SK-N-SH (cell line): ENCODE measurements at regions not wholly inside any gene's neighbourhood (a gene's known extent, or its start where the extent isn't known, plus 50 kb on each side); places are given as distances from the start of the nearest gene placed in this dataset.

Experiments used
- CHD2 ChIP-seq: fragments of 150-350 bp; IDR thresholded peaks from 2 replicates; pipeline ENCODE4 v1.6.1; 2018; ENCODE audit warnings: low read length; ENCODE audit not compliant: partially characterized antibody
- CTCF ChIP-seq: fragments of 200-600 bp; sonication (generic); IDR thresholded peaks from 2 replicates; pipeline ENCODE4 v1.6.1; 2017; ENCODE audit warnings: antibody characterized with exemption, mild to moderate bottlenecking, moderate library complexity
- EP300 ChIP-seq, 2 experiments: IDR thresholded peaks; 2 replicates each; pipeline versions ENCODE4 v1.4.0 to v1.6.1; 2012; ENCODE audit warnings: borderline replicate concordance in 1 of 2, low read depth in 1 of 2, low read length in 1 of 2
- EZH2phosphoT487 ChIP-seq: fragments of 200-600 bp; sonication (generic); IDR thresholded peaks from 2 replicates; pipeline ENCODE4 v1.6.1; 2017; ENCODE audit warnings: low read depth, mixed run types, mild to moderate bottlenecking, antibody characterized with exemption, moderate library complexity, borderline replicate concordance
- FOXJ3 ChIP-seq: sonication (generic); formaldehyde crosslinking; IDR thresholded peaks from 2 replicates; pipeline ENCODE4 v1.5.1; 2020; ENCODE audit warnings: mild to moderate bottlenecking, missing genetic modification reagents
- GABPA ChIP-seq: IDR thresholded peaks from 2 replicates; pipeline ENCODE4 v1.4.0; 2012; ENCODE audit warnings: low read depth, mild to moderate bottlenecking
- GATA2 ChIP-seq: sonication (generic); formaldehyde crosslinking; IDR thresholded peaks from 2 replicates; pipeline ENCODE4 v1.5.0; 2020; ENCODE audit warnings: mild to moderate bottlenecking, missing genetic modification reagents
- MEF2A ChIP-seq: IDR thresholded peaks from 2 replicates; pipeline ENCODE4 v1.4.0; 2012; ENCODE audit warnings: low read depth, borderline replicate concordance
- POLR2AphosphoS5 ChIP-seq: IDR thresholded peaks from 2 replicates; pipeline ENCODE4 v1.6.1; 2012; ENCODE audit warnings: low read depth, low read length
- RAD21 ChIP-seq: IDR thresholded peaks from 2 replicates; pipeline ENCODE4 v1.6.1; 2012; ENCODE audit warnings: mild to moderate bottlenecking, low read length
- TEAD4 ChIP-seq: IDR thresholded peaks from 2 replicates; pipeline ENCODE4 v1.4.0; 2012; ENCODE audit warnings: mild to moderate bottlenecking, borderline replicate concordance; ENCODE audit not compliant: insufficient read depth
- YY1 ChIP-seq: IDR thresholded peaks from 2 replicates; pipeline ENCODE4 v1.4.0; 2012; ENCODE audit warnings: low read depth, mild to moderate bottlenecking
- TF ChIP-seq, protein P1 (sequence below): fragments of 150-350 bp; IDR thresholded peaks from 2 replicates; pipeline ENCODE4 v1.6.1; 2017; ENCODE audit warnings: antibody characterized with exemption, low read length, low read depth, borderline replicate concordance
- TF ChIP-seq, protein P2 (sequence below): IDR thresholded peaks from 2 replicates; pipeline ENCODE4 v1.4.0; 2012; ENCODE audit warnings: low read depth

GRCh38 chr14:23899788-23900187, 53.8 kb upstream of the DHRS4 start:
- TF ChIP-seq CTCF, result no peak
- TF ChIP-seq GABPA, result no peak
- no peak for TF ChIP-seq YY1
- TF ChIP-seq EZH2phosphoT487, result no peak
- TF ChIP-seq, protein P1, sequence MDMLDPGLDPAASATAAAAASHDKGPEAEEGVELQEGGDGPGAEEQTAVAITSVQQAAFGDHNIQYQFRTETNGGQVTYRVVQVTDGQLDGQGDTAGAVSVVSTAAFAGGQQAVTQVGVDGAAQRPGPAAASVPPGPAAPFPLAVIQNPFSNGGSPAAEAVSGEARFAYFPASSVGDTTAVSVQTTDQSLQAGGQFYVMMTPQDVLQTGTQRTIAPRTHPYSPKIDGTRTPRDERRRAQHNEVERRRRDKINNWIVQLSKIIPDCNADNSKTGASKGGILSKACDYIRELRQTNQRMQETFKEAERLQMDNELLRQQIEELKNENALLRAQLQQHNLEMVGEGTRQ, result no peak
- TF ChIP-seq, protein P2, sequence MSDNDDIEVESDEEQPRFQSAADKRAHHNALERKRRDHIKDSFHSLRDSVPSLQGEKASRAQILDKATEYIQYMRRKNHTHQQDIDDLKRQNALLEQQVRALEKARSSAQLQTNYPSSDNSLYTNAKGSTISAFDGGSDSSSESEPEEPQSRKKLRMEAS, result no peak
- no peak for TF ChIP-seq EP300 (IDR thresholded peaks at IDR 0.05; ENCODE audit: borderline replicate concordance in 1 of 2, low read depth in 1 of 2, low read length in 1 of 2)
- TF ChIP-seq RAD21, result no peak
- no peak for TF ChIP-seq FOXJ3
- no peak for TF ChIP-seq CHD2
- TF ChIP-seq POLR2AphosphoS5, result no peak
- no peak for TF ChIP-seq MEF2A
- TF ChIP-seq GATA2 (CRISPR knock-in tag), result no peak
- TF ChIP-seq TEAD4, result no peak
